Calu3 (cell line): ENCODE measurements at regions not wholly inside any gene's neighbourhood (a gene's known extent, or its start where the extent isn't known, plus 50 kb on each side); places are given as distances from the start of the nearest gene placed in this dataset.

ENCODE experiments used
- BruUV-seq: library from RNA; stranded (reverse); fragments of 400-500 nt; replicated peaks from 2 replicates; lab custom pipeline; 2021; lab: Mats Ljungman, UMichigan
- CTCF ChIA-PET: fragments of 300-600 bp; sonication (Branson Sonifier 250); formaldehyde crosslinking; loops from one replicate; lab custom pipeline; 2022; ENCODE audit warnings: antibody characterized with exemption; lab: Charles Lee
- DNase-seq: peaks from one replicate; pipeline ENCODE4 v3.0.0; 2022
- H3K27ac Mint-ChIP-seq: one replicate; pipeline ENCODE4 v1.8.0; 2022; ENCODE audit warnings: mixed read lengths; ENCODE audit not compliant: unreplicated experiment
- H3K27me3 Mint-ChIP-seq: one replicate; pipeline ENCODE4 v1.8.0; 2022; ENCODE audit warnings: mixed read lengths; ENCODE audit not compliant: unreplicated experiment
- H3K36me3 Mint-ChIP-seq: one replicate; pipeline ENCODE4 v1.8.0; 2022; ENCODE audit warnings: mild to moderate bottlenecking, moderate library complexity, mixed read lengths; ENCODE audit not compliant: insufficient read depth, unreplicated experiment
- H3K4me1 Mint-ChIP-seq: one replicate; pipeline ENCODE4 v1.8.0; 2022; ENCODE audit warnings: mild to moderate bottlenecking, low read depth, mixed read lengths; ENCODE audit not compliant: unreplicated experiment
- H3K4me3 Mint-ChIP-seq: one replicate; pipeline ENCODE4 v1.8.0; 2022; ENCODE audit warnings: mild to moderate bottlenecking, low read depth, moderate library complexity, mixed read lengths; ENCODE audit not compliant: unreplicated experiment
- H3K9me3 Mint-ChIP-seq: one replicate; pipeline ENCODE4 v1.8.0; 2022; ENCODE audit warnings: low read depth, mixed read lengths; ENCODE audit not compliant: unreplicated experiment
- intact Hi-C: fragments of 100-400 bp; cut with micrococcal nuclease; formaldehyde crosslinking; loops from one replicate; pipeline ENCODE4 v1.10.0; 2022; ENCODE audit not compliant: unreplicated experiment
- TF ChIP-seq, protein P1 (sequence below): fragments of 200-600 bp; IDR thresholded peaks from one replicate; pipeline ENCODE4 v1.8.0; 2022; ENCODE audit warnings: antibody characterized with exemption; ENCODE audit not compliant: unreplicated experiment

DNA sequence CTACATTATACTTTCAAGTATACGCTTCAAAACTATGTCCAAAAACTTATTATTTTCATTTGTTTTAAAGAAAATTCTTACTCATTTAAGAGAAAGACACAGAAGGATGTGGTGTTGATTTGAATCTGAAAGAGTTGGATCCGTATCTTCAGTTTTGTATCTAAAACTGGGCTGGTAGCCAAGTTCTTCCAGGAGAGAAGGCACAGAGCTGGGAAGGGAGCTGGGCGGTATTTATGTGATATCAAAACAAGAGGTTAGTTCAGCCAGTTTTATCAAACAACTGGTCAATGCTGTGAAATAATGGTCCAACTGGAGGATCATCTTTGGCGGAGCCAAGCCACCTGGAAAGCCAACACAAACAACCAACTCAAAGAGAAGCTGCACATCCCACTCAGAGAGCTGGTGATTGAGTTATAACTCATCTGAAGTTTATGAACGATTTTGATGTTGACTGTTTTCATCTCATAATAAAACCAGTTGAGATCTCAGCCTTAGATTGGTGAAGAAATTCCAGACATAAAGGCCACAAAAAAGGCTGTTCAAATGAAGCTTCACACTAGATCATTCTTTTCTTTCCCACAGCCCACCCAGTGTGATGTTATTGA is 489.6 kb upstream of the RASGRP1 start:
- intact Hi-C loops, result no loop called here
- CTCF ChIA-PET, result interaction anchor here (0.9 kb wide), 1 partner anchor 249 kb away, joined by 3 read pairs; no protein-coding TSS in a partner anchor
- peaks cover 3% of the 10 kb centered on the region for H3K9me3 Mint-ChIP-seq

DNA sequence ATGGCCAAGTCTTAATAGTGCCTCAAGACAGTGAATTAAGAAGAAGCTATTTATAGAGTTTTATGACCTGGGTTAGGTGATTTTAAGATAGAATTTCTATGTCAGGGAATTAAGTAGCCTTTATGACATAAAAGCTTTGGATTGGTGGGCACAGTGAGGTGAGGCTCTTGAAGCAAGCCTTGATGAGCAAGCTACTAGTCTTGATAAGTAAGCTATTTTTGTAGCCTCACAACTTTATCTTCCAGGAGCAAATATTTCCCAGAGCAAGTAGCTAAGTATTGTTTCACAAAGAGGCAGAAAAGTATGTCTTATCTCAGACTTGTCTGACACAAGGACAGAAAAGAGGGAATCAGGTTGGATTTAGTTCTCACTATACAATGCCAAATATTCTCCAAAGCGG is 491.7 kb upstream of the RASGRP1 start:
- H3K27ac Mint-ChIP-seq, result no peak overlapping the region
- H3K4me3 Mint-ChIP-seq, result no peak overlapping the region
- BruUV-seq, result no TSS peak
- no peak for DNase-seq
- CTCF ChIA-PET, result no interaction called here
- TF ChIP-seq, protein P1, sequence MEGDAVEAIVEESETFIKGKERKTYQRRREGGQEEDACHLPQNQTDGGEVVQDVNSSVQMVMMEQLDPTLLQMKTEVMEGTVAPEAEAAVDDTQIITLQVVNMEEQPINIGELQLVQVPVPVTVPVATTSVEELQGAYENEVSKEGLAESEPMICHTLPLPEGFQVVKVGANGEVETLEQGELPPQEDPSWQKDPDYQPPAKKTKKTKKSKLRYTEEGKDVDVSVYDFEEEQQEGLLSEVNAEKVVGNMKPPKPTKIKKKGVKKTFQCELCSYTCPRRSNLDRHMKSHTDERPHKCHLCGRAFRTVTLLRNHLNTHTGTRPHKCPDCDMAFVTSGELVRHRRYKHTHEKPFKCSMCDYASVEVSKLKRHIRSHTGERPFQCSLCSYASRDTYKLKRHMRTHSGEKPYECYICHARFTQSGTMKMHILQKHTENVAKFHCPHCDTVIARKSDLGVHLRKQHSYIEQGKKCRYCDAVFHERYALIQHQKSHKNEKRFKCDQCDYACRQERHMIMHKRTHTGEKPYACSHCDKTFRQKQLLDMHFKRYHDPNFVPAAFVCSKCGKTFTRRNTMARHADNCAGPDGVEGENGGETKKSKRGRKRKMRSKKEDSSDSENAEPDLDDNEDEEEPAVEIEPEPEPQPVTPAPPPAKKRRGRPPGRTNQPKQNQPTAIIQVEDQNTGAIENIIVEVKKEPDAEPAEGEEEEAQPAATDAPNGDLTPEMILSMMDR, result no peak
- H3K36me3 Mint-ChIP-seq, result no peaks in the 10 kb centered on the region
- no peaks in the 10 kb centered on the region for H3K27me3 Mint-ChIP-seq
- intact Hi-C loops, result no loop called here
- no peaks in the 10 kb centered on the region for H3K4me1 Mint-ChIP-seq
- H3K9me3 Mint-ChIP-seq, result no peaks in the 10 kb centered on the region

More for the DNA sequence above, 489.6 kb upstream of the RASGRP1 start:
- H3K4me3 Mint-ChIP-seq, result no peak overlapping the region
- no peaks in the 10 kb centered on the region for H3K36me3 Mint-ChIP-seq
- TF ChIP-seq, protein P1, result no peak
- DNase-seq, result no peak
- no peaks in the 10 kb centered on the region for H3K4me1 Mint-ChIP-seq
- H3K27ac Mint-ChIP-seq, result no peak overlapping the region
- no TSS peak for BruUV-seq
- no peaks in the 10 kb centered on the region for H3K27me3 Mint-ChIP-seq

DNA sequence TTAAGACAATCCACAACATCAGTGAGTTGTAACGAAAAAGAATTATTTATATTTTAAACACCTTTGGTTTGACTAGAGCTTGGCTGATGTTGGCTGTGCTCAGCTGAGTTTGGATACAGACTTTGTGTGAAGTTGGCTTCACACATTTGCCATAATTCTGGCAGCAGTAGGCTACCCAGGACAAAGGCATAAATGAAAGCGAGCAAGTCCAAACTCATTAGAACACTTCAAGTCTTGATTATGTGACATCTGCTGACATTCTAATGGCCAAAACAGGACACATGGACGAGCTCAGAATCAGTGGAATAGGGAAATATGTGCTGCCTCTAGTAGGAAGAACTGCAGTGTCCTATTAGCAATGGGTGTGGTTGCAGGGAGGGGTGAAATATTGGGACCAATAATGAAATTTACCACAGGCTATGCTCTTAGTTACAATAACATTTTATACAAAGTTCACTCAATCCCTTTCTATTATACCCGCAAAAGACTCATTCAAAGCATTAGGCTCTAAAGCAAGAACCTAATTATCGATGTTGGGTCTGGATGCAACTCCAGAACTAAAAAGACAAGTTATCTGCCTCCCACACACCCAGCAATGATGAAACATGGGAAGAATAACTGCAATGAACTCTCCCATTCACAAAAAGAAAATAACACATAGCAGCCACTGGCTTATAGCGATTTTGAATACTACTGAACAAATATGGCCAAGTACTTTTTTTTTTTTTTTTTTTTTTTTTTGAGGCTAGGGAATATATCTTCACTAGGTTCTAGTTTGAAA is 493.9 kb upstream of the RASGRP1 start:
- TF ChIP-seq, protein P1, result no peak
- Mint-ChIP-seq H3K4me3 (no peak overlapping the region), H3K36me3 (no peaks in the 10 kb centered on the region), H3K27me3 (no peaks in the 10 kb centered on the region), H3K27ac (no peak overlapping the region), H3K4me1 (no peaks in the 10 kb centered on the region), H3K9me3 (no peaks in the 10 kb centered on the region)
- CTCF ChIA-PET, result no interaction called here
- intact Hi-C loops, result no loop called here
- DNase-seq, result no peak
- no TSS peak for BruUV-seq

DNA sequence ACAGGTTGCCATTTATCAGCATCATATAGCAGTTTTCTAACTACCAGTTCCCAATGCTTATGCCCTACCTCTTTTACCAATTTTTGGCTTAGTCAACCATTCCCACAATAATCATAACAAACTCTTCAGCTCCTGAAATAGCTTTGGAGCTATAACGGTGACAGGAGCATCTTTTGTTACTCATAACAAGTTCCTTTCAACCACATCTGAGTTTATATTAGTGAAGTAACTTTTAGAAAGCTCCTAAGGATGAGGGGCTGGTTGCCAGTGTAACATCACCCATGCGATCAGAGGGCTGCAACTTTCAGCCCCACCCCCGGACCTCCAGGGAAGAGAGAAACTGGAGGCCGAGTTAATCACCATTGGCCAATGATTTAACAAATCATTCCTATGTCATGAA is 495.3 kb upstream of the RASGRP1 start:
- Mint-ChIP-seq H3K27ac (no peak overlapping the region), H3K36me3 (no peaks in the 10 kb centered on the region), H3K9me3 (no peaks in the 10 kb centered on the region), H3K4me1 (no peaks in the 10 kb centered on the region), H3K27me3 (no peaks in the 10 kb centered on the region), H3K4me3 (no peak overlapping the region)
- intact Hi-C loops, result no loop called here
- TF ChIP-seq, protein P1, result no peak
- DNase-seq, result no peak
- BruUV-seq, result no TSS peak
- CTCF ChIA-PET, result no interaction called here
